Neural progenitor cell (in vitro differentiated cells): ENCODE measurements at regions not wholly inside any gene's neighbourhood (a gene's known extent, or its start where the extent isn't known, plus 50 kb on each side); places are given as distances from the start of the nearest gene placed in this dataset.

Source experiments
- DNase-seq: peaks from one replicate; pipeline ENCODE4 v3.0.0-alpha.2; 2016; ENCODE audit warnings: low spot score
- H2AFZ ChIP-seq: fragments of 200-600 bp; sonication (generic); replicated peaks from 2 replicates; pipeline ENCODE4 v1.6.1; 2016; ENCODE audit warnings: antibody characterized with exemption
- H3F3A ChIP-seq: fragments of 200-600 bp; sonication (generic); 2 replicates; pipeline ENCODE4 v1.6.1; 2016; ENCODE audit warnings: antibody characterized with exemption, low read depth
- H3K27ac ChIP-seq: fragments of 200-600 bp; sonication (generic); 2 replicates; pipeline ENCODE4 v1.5.1; 2016; ENCODE audit warnings: mild to moderate bottlenecking
- H3K27me3 ChIP-seq: fragments of 200-600 bp; sonication (generic); 2 replicates; pipeline ENCODE4 v1.6.1; 2016; ENCODE audit warnings: mild to moderate bottlenecking, moderate library complexity
- H3K36me3 ChIP-seq: fragments of 200-600 bp; sonication (generic); 2 replicates; pipeline ENCODE4 v1.5.1; 2016
- H3K4me1 ChIP-seq: fragments of 200-600 bp; sonication (generic); 2 replicates; pipeline ENCODE4 v1.6.1; 2016; ENCODE audit warnings: mixed run types
- H3K4me2 ChIP-seq: fragments of 200-600 bp; sonication (generic); 2 replicates; pipeline ENCODE4 v1.6.1; 2016
- H3K4me3 ChIP-seq: fragments of 200-600 bp; sonication (generic); 2 replicates; pipeline ENCODE4 v1.5.1; 2016
- H3K79me2 ChIP-seq: fragments of 200-600 bp; sonication (generic); 2 replicates; pipeline ENCODE4 v1.6.1; 2016; ENCODE audit warnings: low read depth
- H3K9ac ChIP-seq: fragments of 200-600 bp; sonication (generic); 2 replicates; pipeline ENCODE4 v1.6.1; 2016
- H3K9me3 ChIP-seq: fragments of 200-600 bp; sonication (generic); 2 replicates; pipeline ENCODE4 v1.5.1; 2016; ENCODE audit warnings: low read depth
- H4K20me1 ChIP-seq: fragments of 200-600 bp; sonication (generic); 2 replicates; pipeline ENCODE4 v1.6.1; 2016; ENCODE audit warnings: low read depth
- H3K27ac Mint-ChIP-seq: 3 replicates; pipeline ENCODE4 v1.8.0; 2021; ENCODE audit warnings: mixed read lengths
- H3K27me3 Mint-ChIP-seq: 2 replicates; pipeline ENCODE4 v1.8.0; 2022; ENCODE audit warnings: low read depth, mild to moderate bottlenecking, inconsistent platforms, moderate library complexity, mixed read lengths; ENCODE audit not compliant: insufficient read depth
- H3K36me3 Mint-ChIP-seq: 3 replicates; pipeline ENCODE4 v1.8.0; 2021; ENCODE audit warnings: mixed read lengths
- H3K4me1 Mint-ChIP-seq: 3 replicates; pipeline ENCODE4 v1.8.0; 2021; ENCODE audit warnings: mixed read lengths
- H3K4me3 Mint-ChIP-seq: 3 replicates; pipeline ENCODE4 v1.8.0; 2021; ENCODE audit warnings: mild to moderate bottlenecking, moderate library complexity, mixed read lengths
- H3K9me3 Mint-ChIP-seq: 3 replicates; pipeline ENCODE4 v1.8.0; 2020; ENCODE audit warnings: mixed read lengths
- EZH2 ChIP-seq: fragments of 200-600 bp; sonication (generic); IDR thresholded peaks from 2 replicates; pipeline ENCODE4 v1.6.1; 2017; ENCODE audit warnings: antibody characterized with exemption, mild to moderate bottlenecking, moderate library complexity
- EZH2phosphoT487 ChIP-seq: fragments of 200-600 bp; sonication (generic); IDR thresholded peaks from 2 replicates; pipeline ENCODE4 v1.6.1; 2017; ENCODE audit warnings: antibody characterized with exemption
- TF ChIP-seq, protein P1 (sequence below): fragments of 200-600 bp; sonication (generic); IDR thresholded peaks from 2 replicates; pipeline ENCODE4 v1.5.1; 2017; ENCODE audit warnings: antibody characterized with exemption, mild to moderate bottlenecking

DNA sequence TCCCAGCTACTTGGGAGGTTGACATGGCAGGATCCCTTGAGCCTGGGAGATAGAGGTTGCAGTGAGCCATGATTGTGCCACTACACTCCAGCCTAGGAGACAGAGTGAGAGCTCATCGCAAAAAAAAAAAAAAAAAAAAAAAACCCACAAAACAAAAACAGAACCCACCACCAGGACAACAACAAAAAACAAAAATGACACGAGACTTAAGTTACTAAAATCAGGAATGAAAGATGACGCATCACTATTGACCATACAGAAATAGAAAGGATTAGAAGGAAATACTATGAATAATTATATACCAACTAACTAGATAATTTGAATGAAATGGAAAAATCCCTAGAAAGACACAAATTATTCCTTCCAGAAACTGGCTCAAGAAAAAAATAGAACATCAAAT, 432.4 kb upstream of the PMFBP1 start:
- TF ChIP-seq, protein P1, sequence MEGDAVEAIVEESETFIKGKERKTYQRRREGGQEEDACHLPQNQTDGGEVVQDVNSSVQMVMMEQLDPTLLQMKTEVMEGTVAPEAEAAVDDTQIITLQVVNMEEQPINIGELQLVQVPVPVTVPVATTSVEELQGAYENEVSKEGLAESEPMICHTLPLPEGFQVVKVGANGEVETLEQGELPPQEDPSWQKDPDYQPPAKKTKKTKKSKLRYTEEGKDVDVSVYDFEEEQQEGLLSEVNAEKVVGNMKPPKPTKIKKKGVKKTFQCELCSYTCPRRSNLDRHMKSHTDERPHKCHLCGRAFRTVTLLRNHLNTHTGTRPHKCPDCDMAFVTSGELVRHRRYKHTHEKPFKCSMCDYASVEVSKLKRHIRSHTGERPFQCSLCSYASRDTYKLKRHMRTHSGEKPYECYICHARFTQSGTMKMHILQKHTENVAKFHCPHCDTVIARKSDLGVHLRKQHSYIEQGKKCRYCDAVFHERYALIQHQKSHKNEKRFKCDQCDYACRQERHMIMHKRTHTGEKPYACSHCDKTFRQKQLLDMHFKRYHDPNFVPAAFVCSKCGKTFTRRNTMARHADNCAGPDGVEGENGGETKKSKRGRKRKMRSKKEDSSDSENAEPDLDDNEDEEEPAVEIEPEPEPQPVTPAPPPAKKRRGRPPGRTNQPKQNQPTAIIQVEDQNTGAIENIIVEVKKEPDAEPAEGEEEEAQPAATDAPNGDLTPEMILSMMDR, result no peak
- TF ChIP-seq EZH2 (no peak), EZH2phosphoT487 (no peak)
- Mint-ChIP-seq H3K4me3 (no peak overlapping the region), H3K27ac (no peak overlapping the region), H3K36me3 (peaks cover 5% of the 10 kb centered on the region), H3K27me3 (no peaks in the 10 kb centered on the region), H3K4me1 (no peaks in the 10 kb centered on the region), H3K9me3 (peaks cover 18% of the 10 kb centered on the region)
- Histone ChIP-seq H3K4me3 (no peak overlapping the region), H3K9me3 (no peaks in the 10 kb centered on the region), H3K36me3 (no peaks in the 10 kb centered on the region), H3F3A (no peaks in the 10 kb centered on the region), H2AFZ (no peak overlapping the region), H4K20me1 (no peaks in the 10 kb centered on the region), H3K79me2 (peaks cover 21% of the 10 kb centered on the region), H3K4me2 (no peak overlapping the region), H3K4me1 (peaks cover under 1% of the 10 kb centered on the region), H3K9ac (no peak overlapping the region), H3K27ac (no peak overlapping the region), H3K27me3 (no peaks in the 10 kb centered on the region)
- DNase-seq, result no peak

DNA sequence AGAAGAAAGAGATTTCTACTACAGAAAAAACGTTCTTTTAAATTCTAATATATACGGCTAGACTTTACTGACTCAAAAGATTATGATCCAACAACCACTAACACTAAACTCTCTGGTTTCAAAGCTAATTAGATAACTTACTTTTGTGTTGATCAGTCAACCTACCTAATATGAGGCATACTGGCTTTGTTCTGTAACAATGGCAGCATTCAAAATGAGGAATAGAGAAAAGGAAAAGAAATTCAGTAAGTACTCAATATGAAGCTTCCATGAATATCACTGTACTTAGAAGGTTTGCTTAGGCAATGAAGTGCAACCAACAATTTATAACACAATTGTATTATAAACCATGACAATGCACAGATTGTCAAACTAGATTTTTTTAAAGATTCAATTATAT, 430.5 kb upstream of the PMFBP1 start:
- Histone ChIP-seq H3K9ac (no peak overlapping the region), H3K27me3 (no peaks in the 10 kb centered on the region), H3K4me3 (no peak overlapping the region), H3F3A (no peaks in the 10 kb centered on the region), H3K4me1 (no peaks in the 10 kb centered on the region), H3K4me2 (no peak overlapping the region), H2AFZ (no peak overlapping the region), H3K79me2 (peaks cover 22% of the 10 kb centered on the region), H3K9me3 (no peaks in the 10 kb centered on the region), H3K36me3 (no peaks in the 10 kb centered on the region), H3K27ac (no peak overlapping the region), H4K20me1 (no peaks in the 10 kb centered on the region)
- TF ChIP-seq, protein P1, result no peak
- TF ChIP-seq EZH2, result no peak
- H3K4me1 Mint-ChIP-seq, result no peaks in the 10 kb centered on the region
- no peak overlapping the region for H3K27ac Mint-ChIP-seq
- no peak for DNase-seq
- H3K4me3 Mint-ChIP-seq, result no peak overlapping the region
- H3K9me3 Mint-ChIP-seq, result peaks cover 18% of the 10 kb centered on the region
- H3K36me3 Mint-ChIP-seq, result peaks cover 5% of the 10 kb centered on the region
- H3K27me3 Mint-ChIP-seq, result no peaks in the 10 kb centered on the region

DNA sequence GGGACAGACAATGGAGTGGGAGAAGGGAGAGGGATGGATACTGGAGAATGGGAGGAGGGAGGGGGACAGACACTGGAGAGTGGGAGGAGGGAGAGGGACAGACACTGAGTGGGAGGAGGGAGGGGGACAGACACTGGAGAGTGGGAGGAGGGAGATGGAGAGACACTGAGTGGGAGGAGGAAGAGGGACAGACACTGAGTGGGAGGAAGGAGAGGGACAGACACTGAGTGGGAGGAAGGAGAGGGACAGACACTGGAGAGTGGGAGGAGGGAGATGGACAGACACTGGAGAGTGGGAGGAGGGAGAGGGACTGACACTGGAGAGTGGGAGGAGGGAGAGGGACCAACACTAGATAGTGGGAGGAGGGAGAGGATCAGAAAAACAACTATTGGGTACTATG, 426.7 kb upstream of the PMFBP1 start:
- Histone ChIP-seq H3K9me3 (no peaks in the 10 kb centered on the region), H3F3A (no peaks in the 10 kb centered on the region), H3K4me3 (no peak overlapping the region), H4K20me1 (no peaks in the 10 kb centered on the region), H3K36me3 (no peaks in the 10 kb centered on the region), H3K9ac (no peak overlapping the region), H3K4me2 (no peak overlapping the region), H3K27me3 (no peaks in the 10 kb centered on the region), H3K4me1 (no peaks in the 10 kb centered on the region), H3K27ac (no peak overlapping the region), H2AFZ (no peak overlapping the region), H3K79me2 (peaks cover 15% of the 10 kb centered on the region)
- Mint-ChIP-seq H3K27me3 (no peaks in the 10 kb centered on the region), H3K4me3 (no peak overlapping the region), H3K27ac (no peak overlapping the region), H3K9me3 (peaks cover 6% of the 10 kb centered on the region), H3K36me3 (peaks cover 6% of the 10 kb centered on the region), H3K4me1 (no peaks in the 10 kb centered on the region)
- no peak for TF ChIP-seq EZH2
- TF ChIP-seq, protein P1, result no peak
- TF ChIP-seq EZH2phosphoT487, result no peak
- no peak for DNase-seq

DNA sequence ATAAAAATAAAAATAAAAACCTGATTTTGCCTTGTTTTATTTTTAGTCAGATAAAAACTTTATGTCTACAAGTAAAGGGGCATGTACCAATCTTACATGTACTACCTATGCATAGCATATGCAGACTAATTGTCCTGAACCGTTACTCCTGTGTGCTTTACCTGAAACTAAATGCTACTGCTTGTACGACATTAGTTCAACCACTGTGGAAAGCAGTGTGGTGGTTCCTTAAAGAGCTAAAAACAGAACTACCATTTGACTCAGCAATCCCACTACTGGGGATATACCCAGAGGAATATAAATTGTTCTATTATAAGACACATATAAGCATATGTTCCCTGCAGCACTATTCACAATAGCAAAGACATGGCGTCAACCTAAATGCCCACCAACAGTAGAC, 426.0 kb upstream of the PMFBP1 start:
- H3K4me3 ChIP-seq, result no peak overlapping the region
- TF ChIP-seq, protein P1, result no peak
- TF ChIP-seq EZH2 (no peak), EZH2phosphoT487 (no peak)
- H3K9me3 Mint-ChIP-seq, result peaks cover 2% of the 10 kb centered on the region
- H3K36me3 ChIP-seq, result no peaks in the 10 kb centered on the region
- no peak overlapping the region for H3K27ac ChIP-seq
- H3K4me1 ChIP-seq, result no peaks in the 10 kb centered on the region
- H2AFZ ChIP-seq, result no peak overlapping the region
- no peaks in the 10 kb centered on the region for H3K27me3 Mint-ChIP-seq
- H3K4me3 Mint-ChIP-seq, result no peak overlapping the region
- peaks cover 14% of the 10 kb centered on the region for H3K79me2 ChIP-seq
- no peak for DNase-seq
- H3F3A ChIP-seq, result no peaks in the 10 kb centered on the region
- peaks cover 5% of the 10 kb centered on the region for H3K36me3 Mint-ChIP-seq
- no peaks in the 10 kb centered on the region for H3K9me3 ChIP-seq
- no peaks in the 10 kb centered on the region for H3K27me3 ChIP-seq
- H3K4me1 Mint-ChIP-seq, result no peaks in the 10 kb centered on the region
- no peak overlapping the region for H3K9ac ChIP-seq
- H3K27ac Mint-ChIP-seq, result no peak overlapping the region
- H4K20me1 ChIP-seq, result no peaks in the 10 kb centered on the region
- no peak overlapping the region for H3K4me2 ChIP-seq
